LNCaP clone FGC (cell line): ENCODE measurements at regions not wholly inside any gene's neighbourhood (a gene's known extent, or its start where the extent isn't known, plus 50 kb on each side); places are given as distances from the start of the nearest gene placed in this dataset.

ENCODE experiments used
- DNase-seq: peaks from one replicate; pipeline ENCODE4 v3.0.0-alpha.2; 2011; ENCODE audit warnings: low read depth
- H3K4me3 ChIP-seq: 2 replicates; pipeline ENCODE4 v1.5.1; 2011; ENCODE audit warnings: mild to moderate bottlenecking, low read depth, low read length, control low read depth
- CTCF ChIP-seq: IDR thresholded peaks from 2 replicates; pipeline ENCODE4 v1.5.1; 2012; ENCODE audit warnings: mild to moderate bottlenecking; ENCODE audit not compliant: control insufficient read depth, insufficient read depth; ENCODE audit errors: extremely low read depth

- H3K4me3 ChIP-seq: no peak overlapping the region
- no peak for TF ChIP-seq CTCF
- no peak for DNase-seq
Observed at GRCh38 chrX:35675151-35675550, 123.0 kb upstream of the MAGEB16 start.

GRCh38 chrX:35680940-35681346 lies 117.2 kb upstream of the MAGEB16 start:
- no peak for DNase-seq
- H3K4me3 ChIP-seq: no peak overlapping the region
- TF ChIP-seq CTCF: no peak

GRCh38 chrX:35682476-35682875 lies 115.7 kb upstream of the MAGEB16 start:
- TF ChIP-seq CTCF: no peak
- H3K4me3 ChIP-seq: no peak overlapping the region
- DNase-seq: no peak

- no peak for TF ChIP-seq CTCF
- DNase-seq: no peak
- H3K4me3 ChIP-seq: no peak overlapping the region
Observed at GRCh38 chrX:35696760-35697234, 101.3 kb upstream of the MAGEB16 start.

GRCh38 chrX:35699642-35700041 lies 98.5 kb upstream of the MAGEB16 start:
- TF ChIP-seq CTCF: no peak
- DNase-seq: no peak
- H3K4me3 ChIP-seq: no peak overlapping the region

- TF ChIP-seq CTCF: no peak
Observed at GRCh38 chrX:35700121-35700520, 98.0 kb upstream of the MAGEB16 start.

GRCh38 chrX:35711281-35711680 lies 86.9 kb upstream of the MAGEB16 start:
- DNase-seq: no peak
- no peak for TF ChIP-seq CTCF
- no peak overlapping the region for H3K4me3 ChIP-seq

More at GRCh38 chrX:35700121-35700520, 98.0 kb upstream of the MAGEB16 start:
- H3K4me3 ChIP-seq: no peak overlapping the region
- DNase-seq: no peak
